ENCODE measurements at regions not wholly inside any gene's neighbourhood (a gene's known extent, or its start where the extent isn't known, plus 50 kb on each side); places are given as distances from the start of the nearest gene placed in this dataset.

- Histone ChIP-seq H3K27me3 (ENCODE audit: low read length) (no peaks in the 10 kb centered on the region), H2AFZ (ENCODE audit: low read length) (no peak overlapping the region), H3K4me3 (ENCODE audit: low read length) (no peak overlapping the region), H3K4me1 (ENCODE audit: insufficient read depth, low read length) (no peaks in the 10 kb centered on the region), H3K4me2 (ENCODE audit: low read length) (no peak overlapping the region), H3K27ac (ENCODE audit: low read length) (no peak overlapping the region), H3F3A (ENCODE audit: low read length, unreplicated experiment) (no peaks in the 10 kb centered on the region), H4K20me1 (ENCODE audit: low read length) (no peaks in the 10 kb centered on the region), H3K36me3 (ENCODE audit: low read depth, low read length) (no peaks in the 10 kb centered on the region), H3K9ac (ENCODE audit: low read length) (no peak overlapping the region), H3K79me2 (ENCODE audit: low read length) (no peaks in the 10 kb centered on the region), H3K9me3 (ENCODE audit: low read length) (no peaks in the 10 kb centered on the region), H3K9me2 (replicated peaks; ENCODE audit: low read length) (no peaks in the 10 kb centered on the region)
- intact Hi-C loops (cut with micrococcal nuclease) = no loop called here
- no TSS peak for BruUV-seq (replicated peaks)
- no peak for TF ChIP-seq EZH2 (IDR thresholded peaks at IDR 0.05; ENCODE audit: low read length, unreplicated experiment)
- no peak for TF ChIP-seq CTCF (conservative IDR thresholded peaks at IDR 0.05; ENCODE audit: low read depth, low read length)
- no peak for TF ChIP-seq EZH2phosphoT487 (IDR thresholded peaks at IDR 0.05; ENCODE audit: borderline replicate concordance, low read length)
- no peak for ATAC-seq
- POLR2A ChIA-PET (ENCODE audit: unreplicated experiment) = no interaction called here
- no peak for DNase-seq
- CTCF ChIA-PET = no interaction called here
Observed at GRCh38 chr1:61627365-61627764, 97.6 kb downstream of the TM2D1 start.

DNA sequence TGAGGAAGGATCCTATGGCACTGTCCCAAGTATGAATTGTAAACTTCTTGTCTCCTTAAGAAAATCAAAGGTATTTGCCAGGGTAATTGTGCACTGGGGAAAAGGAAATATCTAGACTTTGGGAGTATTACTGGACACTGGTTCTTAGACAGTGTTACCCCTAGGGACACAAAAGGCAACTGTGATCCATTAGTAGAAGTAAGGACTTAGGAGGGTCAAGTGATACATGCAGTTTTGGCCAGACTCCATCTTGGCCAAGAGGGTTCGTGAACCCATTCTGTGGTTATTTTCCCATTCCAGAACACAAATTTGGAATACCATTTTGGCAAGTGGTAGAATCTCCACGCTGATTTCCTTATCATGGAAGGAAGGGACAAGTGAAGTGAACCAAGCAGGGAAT is 98.1 kb downstream of the TM2D1 start:
- Histone ChIP-seq H3K36me3 (ENCODE audit: low read depth, low read length) (no peaks in the 10 kb centered on the region), H3K27me3 (ENCODE audit: low read length) (no peaks in the 10 kb centered on the region), H3K9me3 (ENCODE audit: low read length) (no peaks in the 10 kb centered on the region), H3K27ac (ENCODE audit: low read length) (no peak overlapping the region), H3K79me2 (ENCODE audit: low read length) (no peaks in the 10 kb centered on the region), H3K4me3 (ENCODE audit: low read length) (no peak overlapping the region), H3K4me1 (ENCODE audit: insufficient read depth, low read length) (no peaks in the 10 kb centered on the region), H3K9me2 (replicated peaks; ENCODE audit: low read length) (no peaks in the 10 kb centered on the region), H3K9ac (ENCODE audit: low read length) (no peak overlapping the region), H3K4me2 (ENCODE audit: low read length) (no peak overlapping the region), H2AFZ (ENCODE audit: low read length) (no peak overlapping the region), H4K20me1 (ENCODE audit: low read length) (no peaks in the 10 kb centered on the region), H3F3A (ENCODE audit: low read length, unreplicated experiment) (no peaks in the 10 kb centered on the region)
- no peak for DNase-seq
- ChIA-PET CTCF (no interaction called here), POLR2A (ENCODE audit: unreplicated experiment) (no interaction called here)
- TF ChIP-seq CTCF (conservative IDR thresholded peaks at IDR 0.05; ENCODE audit: low read depth, low read length) (no peak), EZH2 (IDR thresholded peaks at IDR 0.05; ENCODE audit: low read length, unreplicated experiment) (no peak), EZH2phosphoT487 (IDR thresholded peaks at IDR 0.05; ENCODE audit: borderline replicate concordance, low read length) (no peak)
- intact Hi-C loops (cut with micrococcal nuclease) = no loop called here
- no peak for ATAC-seq
- no TSS peak for BruUV-seq (replicated peaks)

- no TSS peak for BruUV-seq (replicated peaks)
- Histone ChIP-seq H3K27me3 (ENCODE audit: low read length) (no peaks in the 10 kb centered on the region), H3K79me2 (ENCODE audit: low read length) (no peaks in the 10 kb centered on the region), H3K4me3 (ENCODE audit: low read length) (no peak overlapping the region), H3K27ac (ENCODE audit: low read length) (no peak overlapping the region), H3K9me2 (replicated peaks; ENCODE audit: low read length) (no peaks in the 10 kb centered on the region), H3K4me2 (ENCODE audit: low read length) (no peak overlapping the region), H3K36me3 (ENCODE audit: low read depth, low read length) (no peaks in the 10 kb centered on the region), H3F3A (ENCODE audit: low read length, unreplicated experiment) (no peaks in the 10 kb centered on the region), H2AFZ (ENCODE audit: low read length) (no peak overlapping the region), H3K9ac (ENCODE audit: low read length) (no peak overlapping the region), H3K4me1 (ENCODE audit: insufficient read depth, low read length) (no peaks in the 10 kb centered on the region), H3K9me3 (ENCODE audit: low read length) (no peaks in the 10 kb centered on the region), H4K20me1 (ENCODE audit: low read length) (no peaks in the 10 kb centered on the region)
- POLR2A ChIA-PET (ENCODE audit: unreplicated experiment) = no interaction called here
- CTCF ChIA-PET = no interaction called here
- ATAC-seq = no peak
- no peak for DNase-seq
- intact Hi-C loops (cut with micrococcal nuclease) = no loop called here
- TF ChIP-seq EZH2phosphoT487 (IDR thresholded peaks at IDR 0.05; ENCODE audit: borderline replicate concordance, low read length) (no peak), EZH2 (IDR thresholded peaks at IDR 0.05; ENCODE audit: low read length, unreplicated experiment) (no peak), CTCF (conservative IDR thresholded peaks at IDR 0.05; ENCODE audit: low read depth, low read length) (no peak)
Observed at GRCh38 chr1:61623852-61624251, 101.1 kb downstream of the TM2D1 start.
